ENCODE measurements at regions not wholly inside any gene's neighbourhood (a gene's known extent, or its start where the extent isn't known, plus 50 kb on each side); places are given as distances from the start of the nearest gene placed in this dataset.
"Not testable (repeated sequence)": the region's sequence is repeated elsewhere in the genome, so short reads cannot be mapped to it uniquely, and the experiment has no call there.

DNA sequence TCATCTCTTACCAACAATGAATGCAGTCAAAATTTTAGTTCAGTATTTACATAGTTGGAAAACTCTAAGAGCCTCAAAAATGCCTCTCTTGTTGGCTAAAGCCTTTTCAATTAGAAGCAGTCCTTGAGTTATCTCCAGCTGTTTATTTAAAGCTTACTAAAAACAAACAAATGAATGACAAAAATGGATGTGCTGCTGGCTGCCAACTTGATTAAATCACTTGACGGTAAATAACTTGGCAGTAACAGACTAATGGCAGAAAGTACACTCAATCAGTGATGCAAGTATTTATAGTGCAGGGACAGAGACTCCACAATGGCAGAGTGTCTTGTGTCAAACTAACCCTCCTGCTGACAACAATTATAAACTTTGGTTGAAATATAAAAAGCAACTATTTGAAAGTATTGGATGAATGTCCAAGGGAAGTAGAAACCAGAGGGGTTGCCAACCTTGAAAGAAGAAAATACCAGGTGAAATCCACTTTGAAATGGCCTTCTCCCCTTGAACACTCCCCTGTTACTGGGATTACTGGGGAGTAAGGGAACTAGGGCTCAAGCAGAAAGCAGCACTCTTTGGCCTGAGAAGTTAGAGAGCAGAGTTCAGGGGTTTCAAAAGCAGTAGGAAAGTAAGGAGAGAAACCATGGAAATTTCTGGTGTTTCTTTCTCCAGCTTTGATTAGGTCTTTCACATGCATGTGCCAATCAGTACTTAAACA is 245.2 kb upstream of the SPHKAP start:
- H3K4me3 ChIP-seq (ENCODE audit: control insufficient read depth, low read depth, low read length) = no peak overlapping the region
- no peak for DNase-seq (ENCODE audit: low read depth)
- TF ChIP-seq, protein P1, sequence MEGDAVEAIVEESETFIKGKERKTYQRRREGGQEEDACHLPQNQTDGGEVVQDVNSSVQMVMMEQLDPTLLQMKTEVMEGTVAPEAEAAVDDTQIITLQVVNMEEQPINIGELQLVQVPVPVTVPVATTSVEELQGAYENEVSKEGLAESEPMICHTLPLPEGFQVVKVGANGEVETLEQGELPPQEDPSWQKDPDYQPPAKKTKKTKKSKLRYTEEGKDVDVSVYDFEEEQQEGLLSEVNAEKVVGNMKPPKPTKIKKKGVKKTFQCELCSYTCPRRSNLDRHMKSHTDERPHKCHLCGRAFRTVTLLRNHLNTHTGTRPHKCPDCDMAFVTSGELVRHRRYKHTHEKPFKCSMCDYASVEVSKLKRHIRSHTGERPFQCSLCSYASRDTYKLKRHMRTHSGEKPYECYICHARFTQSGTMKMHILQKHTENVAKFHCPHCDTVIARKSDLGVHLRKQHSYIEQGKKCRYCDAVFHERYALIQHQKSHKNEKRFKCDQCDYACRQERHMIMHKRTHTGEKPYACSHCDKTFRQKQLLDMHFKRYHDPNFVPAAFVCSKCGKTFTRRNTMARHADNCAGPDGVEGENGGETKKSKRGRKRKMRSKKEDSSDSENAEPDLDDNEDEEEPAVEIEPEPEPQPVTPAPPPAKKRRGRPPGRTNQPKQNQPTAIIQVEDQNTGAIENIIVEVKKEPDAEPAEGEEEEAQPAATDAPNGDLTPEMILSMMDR (IDR thresholded peaks at IDR 0.05; ENCODE audit: control insufficient read depth, insufficient read depth, low read depth, low read length, missing control alignments) = no peak

DNA sequence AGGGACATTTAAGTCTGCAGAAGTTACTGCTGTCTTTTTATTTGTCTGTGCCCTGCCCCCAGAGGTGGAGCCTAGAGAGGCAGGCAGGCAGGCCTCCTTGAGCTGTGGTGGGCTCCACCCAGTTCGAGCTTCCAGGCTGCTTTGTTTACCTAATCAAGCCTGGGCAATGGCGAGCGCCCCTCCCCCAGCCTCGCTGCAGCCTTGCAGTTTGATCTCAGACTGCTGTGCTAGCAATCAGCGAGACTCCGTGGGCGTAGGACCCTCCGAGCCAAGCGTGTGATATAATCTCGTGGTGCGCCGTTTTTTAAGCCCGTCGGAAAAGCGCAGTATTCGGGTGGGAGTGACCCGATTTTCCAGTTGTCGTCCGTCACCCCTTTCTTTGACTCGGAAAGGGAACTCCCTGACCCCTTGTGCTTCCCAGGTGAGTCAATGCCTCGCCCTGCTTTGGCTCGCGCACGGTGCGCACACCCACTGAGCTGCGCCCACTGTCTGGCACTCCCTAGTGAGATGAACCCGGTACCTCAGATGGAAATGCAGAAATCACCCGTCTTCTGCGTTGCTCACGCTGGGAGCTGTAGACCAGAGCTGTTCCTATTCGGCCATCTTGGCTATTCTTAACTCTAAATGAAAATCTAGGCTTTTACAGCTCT is 244.0 kb upstream of the SPHKAP start:
- not testable (repeated sequence) for H3K4me3 ChIP-seq (ENCODE audit: control insufficient read depth, low read depth, low read length); DNase-seq (ENCODE audit: low read depth)

DNA sequence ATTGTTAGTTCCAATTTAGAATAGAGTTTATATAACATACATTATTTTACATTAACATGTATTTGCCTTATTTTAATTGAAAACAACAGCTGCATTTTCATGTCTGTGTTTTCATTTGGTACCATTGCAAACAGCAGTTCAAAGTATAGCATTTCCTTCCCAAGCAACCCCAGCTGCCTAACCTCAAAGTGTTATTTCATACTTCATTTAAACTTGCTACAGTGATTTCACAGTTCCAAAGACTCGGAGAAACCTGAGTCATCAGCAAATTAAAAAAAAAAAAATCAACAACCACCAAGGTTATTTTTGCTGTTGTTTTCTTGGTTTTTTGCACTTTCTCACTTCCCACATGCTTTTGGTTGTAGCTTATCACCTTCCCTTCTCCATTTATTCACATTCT is 236.5 kb upstream of the SPHKAP start:
- H3K4me3 ChIP-seq (ENCODE audit: control insufficient read depth, low read depth, low read length) = no peak overlapping the region
- TF ChIP-seq, protein P1 (IDR thresholded peaks at IDR 0.05; ENCODE audit: control insufficient read depth, insufficient read depth, low read depth, low read length, missing control alignments) = no peak
- no peak for DNase-seq (ENCODE audit: low read depth)

DNA sequence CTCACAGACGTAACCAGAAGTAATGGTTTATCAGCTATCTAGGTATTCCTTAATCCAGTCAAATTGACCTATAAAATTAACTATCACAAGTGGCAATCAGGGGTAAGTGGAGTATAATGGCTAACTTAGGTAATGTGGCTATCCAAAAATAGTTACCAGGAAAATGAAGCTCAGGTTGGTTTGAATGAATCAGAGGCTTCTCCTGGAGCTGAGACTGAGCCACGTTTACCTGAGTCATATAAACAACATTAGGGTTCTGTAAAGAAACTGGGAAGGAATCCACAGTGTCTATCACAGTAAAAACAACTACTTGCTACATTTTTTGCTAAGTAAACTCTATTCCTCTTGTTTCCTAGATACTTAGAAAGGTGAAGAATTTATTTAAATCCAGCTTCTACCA is 236.0 kb upstream of the SPHKAP start:
- TF ChIP-seq, protein P1 (IDR thresholded peaks at IDR 0.05; ENCODE audit: control insufficient read depth, insufficient read depth, low read depth, low read length, missing control alignments) = no peak
- DNase-seq (ENCODE audit: low read depth) = no peak

DNA sequence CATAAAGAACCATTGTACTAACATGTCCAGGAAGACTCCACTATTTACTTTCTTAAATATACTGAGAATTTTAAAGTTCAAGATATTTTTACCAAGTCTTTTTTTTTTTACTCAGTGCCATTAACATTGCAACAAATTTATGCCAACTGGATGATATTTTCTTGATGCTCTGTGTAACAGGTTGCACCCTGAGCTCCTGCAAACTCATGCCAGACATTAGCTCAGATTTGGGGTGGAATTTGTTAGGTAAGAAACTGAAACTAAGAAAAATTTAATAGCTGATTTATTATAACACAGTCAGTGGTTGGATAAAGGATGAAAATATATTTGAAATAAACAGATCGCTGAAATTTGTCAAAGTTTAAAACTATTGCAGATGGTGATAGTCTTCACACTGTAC is 228.6 kb upstream of the SPHKAP start:
- H3K4me3 ChIP-seq (ENCODE audit: control insufficient read depth, low read depth, low read length) = no peak overlapping the region
- TF ChIP-seq, protein P1 (IDR thresholded peaks at IDR 0.05; ENCODE audit: control insufficient read depth, insufficient read depth, low read depth, low read length, missing control alignments) = no peak
- DNase-seq (ENCODE audit: low read depth) = no peak

More for the DNA sequence above, 236.0 kb upstream of the SPHKAP start:
- no peak overlapping the region for H3K4me3 ChIP-seq (ENCODE audit: control insufficient read depth, low read depth, low read length)

DNA sequence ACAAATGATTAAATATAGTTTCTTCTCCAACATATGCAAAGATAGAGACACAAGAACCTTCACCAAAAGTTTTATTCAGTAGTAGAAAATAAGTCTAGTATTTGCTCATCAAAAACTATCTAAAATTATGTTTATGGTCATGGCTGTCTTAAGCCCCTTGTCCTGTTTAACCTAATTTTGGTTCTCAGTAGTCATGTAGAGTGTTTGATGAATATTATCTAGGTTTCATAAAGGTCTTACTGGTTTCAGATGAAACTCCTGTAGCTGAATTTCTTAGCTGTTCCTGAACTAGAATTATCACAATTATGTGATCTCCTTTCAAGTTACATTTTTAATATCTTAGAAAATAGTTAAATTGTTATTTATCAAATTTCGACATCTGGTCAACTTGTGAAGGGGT is 228.0 kb upstream of the SPHKAP start:
- no peak for DNase-seq (ENCODE audit: low read depth)
- no peak overlapping the region for H3K4me3 ChIP-seq (ENCODE audit: control insufficient read depth, low read depth, low read length)
- TF ChIP-seq, protein P1 (IDR thresholded peaks at IDR 0.05; ENCODE audit: control insufficient read depth, insufficient read depth, low read depth, low read length, missing control alignments) = no peak

DNA sequence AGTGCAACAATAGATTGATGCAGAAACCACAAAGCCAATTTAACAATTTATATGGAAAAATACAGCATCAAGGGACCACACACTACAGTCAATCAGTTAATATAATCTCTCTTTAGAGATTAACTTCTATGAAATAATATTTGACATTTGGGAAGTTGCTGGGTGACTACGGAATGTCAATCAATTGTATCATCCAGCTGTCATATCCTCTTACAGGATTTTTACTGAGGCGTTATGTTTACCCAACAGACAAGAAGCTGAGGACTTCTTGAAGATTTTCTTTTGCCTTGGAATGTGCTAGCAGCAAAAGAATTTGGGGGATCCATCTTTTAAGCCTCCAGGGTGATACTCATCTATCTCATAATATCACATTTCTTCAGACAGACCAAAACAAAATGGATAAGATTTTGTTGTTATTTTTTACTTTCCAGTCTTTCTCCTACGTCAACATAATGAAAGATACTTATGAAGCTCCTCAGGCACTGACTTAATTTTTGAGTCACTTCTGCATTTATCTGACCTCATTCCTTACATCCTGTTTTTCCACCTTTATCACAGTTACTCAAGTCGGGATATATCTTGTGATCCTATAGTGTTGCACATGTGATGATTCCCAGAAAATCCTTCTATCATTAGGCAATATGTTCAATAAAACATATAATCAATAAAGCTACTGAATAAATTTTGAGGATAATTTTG is 227.2 kb upstream of the SPHKAP start:
- TF ChIP-seq, protein P1 (IDR thresholded peaks at IDR 0.05; ENCODE audit: control insufficient read depth, insufficient read depth, low read depth, low read length, missing control alignments) = no peak
- DNase-seq (ENCODE audit: low read depth) = no peak
- H3K4me3 ChIP-seq (ENCODE audit: control insufficient read depth, low read depth, low read length) = no peak overlapping the region

All from AG09309 (cell line).